SK-N-SH treated with all-trans-retinoic acid at 6 μM for 48 hours (cell line): ENCODE measurements at regions not wholly inside any gene's neighbourhood (a gene's known extent, or its start where the extent isn't known, plus 50 kb on each side); places are given as distances from the start of the nearest gene placed in this dataset.

Experiments
- ATAC-seq: fragments of 200-7000 bp; cut with Tn5 transposase; 3 replicates; pipeline ENCODE4 v1.9.1; 2020; ENCODE audit warnings: mild to moderate bottlenecking, moderate library complexity
- ARNTL ChIP-seq: fragments of 450-650 bp; formaldehyde crosslinking; IDR thresholded peaks from 2 replicates; pipeline ENCODE4 v1.5.0; 2020; ENCODE audit warnings: low read depth, mild to moderate bottlenecking, moderate library complexity, borderline replicate concordance
- BACH2 ChIP-seq: fragments of 250-450 bp; sonication (Bioruptor Pico); IDR thresholded peaks from 2 replicates; pipeline ENCODE4 v1.9.0; 2021; ENCODE audit warnings: mild to moderate bottlenecking, borderline replicate concordance
- CREB5 ChIP-seq: fragments of 250-450 bp; sonication (Bioruptor Pico); IDR thresholded peaks from 2 replicates; pipeline ENCODE4 v1.5.1; 2020; ENCODE audit warnings: low read depth, mild to moderate bottlenecking, moderate library complexity
- CSDC2 ChIP-seq: fragments of 250-450 bp; sonication (Bioruptor Pico); IDR thresholded peaks from 2 replicates; pipeline ENCODE4 v1.5.0; 2020; ENCODE audit warnings: mild to moderate bottlenecking, moderate library complexity
- CSRNP3 ChIP-seq: fragments of 250-450 bp; sonication (Bioruptor Pico); IDR thresholded peaks from 2 replicates; pipeline ENCODE4 v1.5.1; 2021; ENCODE audit warnings: mild to moderate bottlenecking, moderate library complexity
- ESRRG ChIP-seq: fragments of 250-450 bp; sonication (Bioruptor Pico); IDR thresholded peaks from 2 replicates; pipeline ENCODE4 v1.6.1; 2021; ENCODE audit warnings: mild to moderate bottlenecking
- GLIS3 ChIP-seq: fragments of 250-450 bp; sonication (Bioruptor Pico); IDR thresholded peaks from 2 replicates; pipeline ENCODE4 v1.5.0; 2020; ENCODE audit warnings: mild to moderate bottlenecking, moderate library complexity
- ISL1 ChIP-seq: fragments of 250-450 bp; sonication (Bioruptor Pico); IDR thresholded peaks from 2 replicates; pipeline ENCODE4 v2.1.2; 2022; ENCODE audit warnings: mild to moderate bottlenecking, moderate library complexity
- OSR1 ChIP-seq: fragments of 250-450 bp; sonication (Bioruptor Pico); IDR thresholded peaks from 2 replicates; pipeline ENCODE4 v1.8.0; 2022; ENCODE audit warnings: moderate library complexity, mild to moderate bottlenecking, inconsistent platforms
- PATZ1 ChIP-seq: fragments of 250-450 bp; sonication (Bioruptor Pico); IDR thresholded peaks from 2 replicates; pipeline ENCODE4 v1.8.0; 2020; ENCODE audit warnings: mild to moderate bottlenecking, moderate library complexity, borderline replicate concordance
- POU6F1 ChIP-seq: fragments of 250-450 bp; sonication (Bioruptor Pico); IDR thresholded peaks from 2 replicates; pipeline ENCODE4 v1.8.0; 2021; ENCODE audit warnings: low read depth, mild to moderate bottlenecking, moderate library complexity, borderline replicate concordance
- PPARA ChIP-seq: fragments of 250-450 bp; sonication (Bioruptor Pico); IDR thresholded peaks from 2 replicates; pipeline ENCODE4 v1.5.0; 2020; ENCODE audit warnings: mild to moderate bottlenecking, borderline replicate concordance
- SNAI2 ChIP-seq: fragments of 250-450 bp; sonication (Bioruptor Pico); IDR thresholded peaks from 2 replicates; pipeline ENCODE4 v1.5.0; 2020; ENCODE audit warnings: mild to moderate bottlenecking, moderate library complexity
- TCF4 ChIP-seq: fragments of 250-450 bp; sonication (Bioruptor Pico); IDR thresholded peaks from 2 replicates; pipeline ENCODE4 v1.8.0; 2021; ENCODE audit warnings: mild to moderate bottlenecking, moderate library complexity, borderline replicate concordance
- TOX ChIP-seq: fragments of 250-450 bp; sonication (Bioruptor Pico); IDR thresholded peaks from 2 replicates; pipeline ENCODE4 v1.8.0; 2021; ENCODE audit warnings: mild to moderate bottlenecking, moderate library complexity, borderline replicate concordance
- ZC3H10 ChIP-seq: fragments of 250-450 bp; sonication (Bioruptor Pico); IDR thresholded peaks from 2 replicates; pipeline ENCODE4 v1.5.1; 2021; ENCODE audit warnings: mild to moderate bottlenecking, moderate library complexity
- ZFP3 ChIP-seq: fragments of 250-450 bp; sonication (Bioruptor Pico); IDR thresholded peaks from 2 replicates; pipeline ENCODE4 v1.5.0; 2020; ENCODE audit warnings: mild to moderate bottlenecking, moderate library complexity
- ZFP30 ChIP-seq: fragments of 450-650 bp; formaldehyde crosslinking; IDR thresholded peaks from 2 replicates; pipeline ENCODE4 v1.5.0; 2022; ENCODE audit warnings: mild to moderate bottlenecking, moderate library complexity
- ZNF565 ChIP-seq: fragments of 450-650 bp; formaldehyde crosslinking; conservative IDR thresholded peaks from 2 replicates; pipeline ENCODE4 v1.5.0; 2020; ENCODE audit warnings: low read depth, mild to moderate bottlenecking, moderate library complexity
- ZNF8 ChIP-seq: fragments of 450-650 bp; formaldehyde crosslinking; IDR thresholded peaks from 2 replicates; pipeline ENCODE4 v1.5.0; 2020; ENCODE audit warnings: mild to moderate bottlenecking, moderate library complexity

GRCh38 chr11:39268176-39268690 is 2191.2 kb downstream of the LRRC4C start (continued):
- no peak for TF ChIP-seq CSRNP3
- TF ChIP-seq SNAI2, result no peak
- no peak for TF ChIP-seq ISL1 (CRISPR knock-in tag)
- TF ChIP-seq ZC3H10, result no peak
- no peak for TF ChIP-seq TOX
- TF ChIP-seq ZNF565 (CRISPR knock-in tag), result no peak
- no peak for TF ChIP-seq PPARA (CRISPR knock-in tag)
- TF ChIP-seq ZFP30 (CRISPR knock-in tag), result no peak
- TF ChIP-seq POU6F1 (CRISPR knock-in tag), result no peak

GRCh38 chr11:39255648-39256047 is 2203.8 kb downstream of the LRRC4C start:
- TF ChIP-seq ESRRG (CRISPR knock-in tag) (no peak), CREB5 (no peak), CSDC2 (no peak), TCF4 (no peak), OSR1 (CRISPR knock-in tag) (no peak), ZFP3 (CRISPR knock-in tag) (no peak), POU6F1 (CRISPR knock-in tag) (no peak), ZC3H10 (no peak), GLIS3 (CRISPR knock-in tag) (no peak)
- TF ChIP-seq, all 23 proteins: peak for 0
- ATAC-seq, result no peak

GRCh38 chr11:39249566-39250365 is 2209.7 kb downstream of the LRRC4C start:
- TF ChIP-seq ZNF8 (CRISPR knock-in tag), result no peak
- no peak for TF ChIP-seq BACH2 (CRISPR knock-in tag)
- TF ChIP-seq CREB5, result no peak
- TF ChIP-seq OSR1 (CRISPR knock-in tag), result no peak
- no peak for TF ChIP-seq CSRNP3
- TF ChIP-seq PATZ1 (CRISPR knock-in tag), result no peak
- TF ChIP-seq CSDC2, result no peak
- TF ChIP-seq ARNTL (CRISPR knock-in tag), result no peak
- TF ChIP-seq ISL1 (CRISPR knock-in tag), result no peak

More at GRCh38 chr11:39249566-39250365, 2209.7 kb downstream of the LRRC4C start:
- ATAC-seq, result no peak
